ENCODE measurements at regions not wholly inside any gene's neighbourhood (a gene's known extent, or its start where the extent isn't known, plus 50 kb on each side); places are given as distances from the start of the nearest gene placed in this dataset.

GRCh38 chr2:216920143-216920876 lies 60.4 kb upstream of the TNP1 start:
- TF ChIP-seq, protein P1, sequence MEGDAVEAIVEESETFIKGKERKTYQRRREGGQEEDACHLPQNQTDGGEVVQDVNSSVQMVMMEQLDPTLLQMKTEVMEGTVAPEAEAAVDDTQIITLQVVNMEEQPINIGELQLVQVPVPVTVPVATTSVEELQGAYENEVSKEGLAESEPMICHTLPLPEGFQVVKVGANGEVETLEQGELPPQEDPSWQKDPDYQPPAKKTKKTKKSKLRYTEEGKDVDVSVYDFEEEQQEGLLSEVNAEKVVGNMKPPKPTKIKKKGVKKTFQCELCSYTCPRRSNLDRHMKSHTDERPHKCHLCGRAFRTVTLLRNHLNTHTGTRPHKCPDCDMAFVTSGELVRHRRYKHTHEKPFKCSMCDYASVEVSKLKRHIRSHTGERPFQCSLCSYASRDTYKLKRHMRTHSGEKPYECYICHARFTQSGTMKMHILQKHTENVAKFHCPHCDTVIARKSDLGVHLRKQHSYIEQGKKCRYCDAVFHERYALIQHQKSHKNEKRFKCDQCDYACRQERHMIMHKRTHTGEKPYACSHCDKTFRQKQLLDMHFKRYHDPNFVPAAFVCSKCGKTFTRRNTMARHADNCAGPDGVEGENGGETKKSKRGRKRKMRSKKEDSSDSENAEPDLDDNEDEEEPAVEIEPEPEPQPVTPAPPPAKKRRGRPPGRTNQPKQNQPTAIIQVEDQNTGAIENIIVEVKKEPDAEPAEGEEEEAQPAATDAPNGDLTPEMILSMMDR (IDR thresholded peaks at IDR 0.05): no peak
- Mint-ChIP-seq H3K9me3 (no peaks in the 10 kb centered on the region), H3K4me1 (ENCODE audit: low read depth) (peaks cover 24% of the 10 kb centered on the region), H3K27me3 (ENCODE audit: insufficient read depth) (peaks cover 20% of the 10 kb centered on the region), H3K36me3 (ENCODE audit: low read depth) (no peaks in the 10 kb centered on the region), H3K4me3 (no peak overlapping the region), H3K27ac (no peak overlapping the region)
- no peak for DNase-seq

GRCh38 chr2:216918088-216918680 lies 58.3 kb upstream of the TNP1 start:
- Mint-ChIP-seq H3K27ac (no peak overlapping the region), H3K4me3 (no peak overlapping the region), H3K36me3 (ENCODE audit: low read depth) (no peaks in the 10 kb centered on the region), H3K9me3 (no peaks in the 10 kb centered on the region), H3K4me1 (ENCODE audit: low read depth) (peaks cover 24% of the 10 kb centered on the region), H3K27me3 (ENCODE audit: insufficient read depth) (peaks cover 16% of the 10 kb centered on the region)
- peak; percentile 61 for DNase-seq
- TF ChIP-seq, protein P1 (IDR thresholded peaks at IDR 0.05): no peak

DNA sequence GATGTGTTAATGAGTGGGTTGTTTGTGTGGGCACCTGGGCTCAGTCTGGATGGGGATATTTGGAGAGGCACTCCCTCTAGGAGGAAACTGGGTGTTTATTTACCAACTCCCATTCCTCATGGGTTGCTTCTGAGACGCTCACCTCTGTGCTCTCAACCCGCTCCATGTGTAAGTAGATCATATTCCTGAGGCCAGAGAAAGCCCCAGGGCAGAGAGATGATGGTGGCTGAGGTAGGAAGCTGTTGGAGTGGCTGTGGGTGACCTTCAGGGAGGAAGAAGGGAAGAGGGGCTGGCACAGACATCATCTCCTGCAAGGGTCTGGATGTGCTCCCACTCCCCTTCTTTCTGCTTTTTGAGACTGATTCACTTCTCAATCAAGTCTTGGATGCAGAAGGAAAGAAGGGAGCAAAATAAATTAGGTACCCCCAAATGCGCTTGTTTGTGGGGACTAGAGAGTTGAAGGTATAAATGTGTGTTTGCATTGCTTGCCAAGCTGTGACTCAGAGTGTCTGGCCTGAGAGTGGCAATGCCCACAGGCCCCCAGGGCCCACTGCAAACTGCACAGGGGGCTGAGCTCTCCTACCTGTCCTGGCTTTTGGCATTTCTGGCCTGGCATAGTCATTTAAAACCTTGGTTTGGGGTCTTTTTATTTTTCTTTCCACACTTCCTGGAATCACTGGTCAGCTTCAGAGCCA lies 57.2 kb upstream of the TNP1 start:
- H3K36me3 Mint-ChIP-seq (ENCODE audit: low read depth): no peaks in the 10 kb centered on the region
- H3K9me3 Mint-ChIP-seq: no peaks in the 10 kb centered on the region
- H3K4me1 Mint-ChIP-seq (ENCODE audit: low read depth): peaks cover 24% of the 10 kb centered on the region
- H3K27me3 Mint-ChIP-seq (ENCODE audit: insufficient read depth): peaks cover 19% of the 10 kb centered on the region
- H3K4me3 Mint-ChIP-seq: no peak overlapping the region
- DNase-seq: no peak
- TF ChIP-seq, protein P1 (IDR thresholded peaks at IDR 0.05): no peak
- no peak overlapping the region for H3K27ac Mint-ChIP-seq

DNA sequence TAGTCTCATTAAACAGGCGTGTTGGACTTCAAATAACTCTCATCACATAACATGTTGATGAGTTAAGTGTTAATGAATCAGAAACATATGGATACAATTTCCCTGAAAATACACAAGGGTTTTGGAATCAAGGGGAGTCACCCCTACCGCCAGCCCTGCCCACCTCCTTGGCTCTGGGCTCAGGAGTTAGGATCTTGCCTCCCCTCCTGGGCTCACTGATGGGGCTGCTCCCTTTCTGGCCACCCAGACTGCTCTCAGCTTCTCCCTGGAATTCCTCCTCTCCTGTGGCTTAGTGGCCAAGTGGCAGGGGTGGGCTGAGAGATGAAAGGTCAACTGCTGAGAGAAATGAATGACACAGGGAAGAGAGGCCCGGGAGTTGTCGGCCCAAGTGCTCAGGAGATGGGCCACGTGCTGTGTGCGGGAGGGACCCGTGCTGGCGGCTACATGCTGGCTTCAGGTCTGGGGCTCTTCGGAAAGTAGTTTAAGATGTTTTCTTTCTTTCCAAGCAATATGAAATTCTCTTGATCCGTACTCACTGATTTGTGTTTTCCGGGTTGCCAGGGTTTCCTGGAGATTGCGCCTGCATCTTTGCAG lies 55.8 kb upstream of the TNP1 start:
- H3K27me3 Mint-ChIP-seq (ENCODE audit: insufficient read depth): peaks cover 14% of the 10 kb centered on the region
- DNase-seq: no peak
- no peaks in the 10 kb centered on the region for H3K9me3 Mint-ChIP-seq
- H3K27ac Mint-ChIP-seq: no peak overlapping the region
- TF ChIP-seq, protein P1 (IDR thresholded peaks at IDR 0.05): no peak
- no peak overlapping the region for H3K4me3 Mint-ChIP-seq
- no peaks in the 10 kb centered on the region for H3K36me3 Mint-ChIP-seq (ENCODE audit: low read depth)
- H3K4me1 Mint-ChIP-seq (ENCODE audit: low read depth): peaks cover 30% of the 10 kb centered on the region

DNA sequence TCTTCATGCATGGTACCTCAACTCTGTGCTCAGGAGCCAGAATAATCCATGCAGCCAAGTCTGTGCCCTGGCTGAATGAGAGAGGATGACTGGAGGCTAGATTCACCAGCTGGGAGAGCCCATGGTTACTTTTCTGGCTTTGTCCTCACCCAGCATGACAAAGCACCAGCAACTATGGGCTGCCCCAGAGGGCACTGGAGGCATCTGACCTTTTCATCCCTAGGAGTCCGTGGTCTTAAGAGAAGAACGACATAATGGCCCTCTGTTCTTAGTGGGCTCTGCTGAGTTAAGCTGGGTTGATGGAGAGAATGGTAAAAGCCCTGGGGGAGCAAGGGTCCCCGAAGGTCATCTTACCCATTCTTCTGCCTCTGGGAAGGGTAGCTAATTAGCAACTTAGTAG lies 54.6 kb upstream of the TNP1 start:
- H3K4me1 Mint-ChIP-seq (ENCODE audit: low read depth): peaks cover 30% of the 10 kb centered on the region
- H3K36me3 Mint-ChIP-seq (ENCODE audit: low read depth): no peaks in the 10 kb centered on the region
- no peak for DNase-seq
- TF ChIP-seq, protein P1 (IDR thresholded peaks at IDR 0.05): no peak
- H3K4me3 Mint-ChIP-seq: no peak overlapping the region
- H3K27me3 Mint-ChIP-seq (ENCODE audit: insufficient read depth): peaks cover 13% of the 10 kb centered on the region
- H3K9me3 Mint-ChIP-seq: no peaks in the 10 kb centered on the region
- no peak overlapping the region for H3K27ac Mint-ChIP-seq

Data from HFFc6 (cell line).